DOHH2 (cell line): ENCODE measurements at regions not wholly inside any gene's neighbourhood (a gene's known extent, or its start where the extent isn't known, plus 50 kb on each side); places are given as distances from the start of the nearest gene placed in this dataset.

Experiments
- H3F3A ChIP-seq: fragments of 200-600 bp; sonication (generic), shearing (Covaris generic); 2 replicates; pipeline ENCODE4 v1.6.0; 2016; ENCODE audit warnings: antibody characterized with exemption, mild to moderate bottlenecking; ENCODE audit not compliant: control insufficient read depth, insufficient read depth
- H3K27ac ChIP-seq: fragments of 200-600 bp; sonication (generic); 2 replicates; pipeline ENCODE4 v1.5.1; 2014; ENCODE audit warnings: low read depth, mild to moderate bottlenecking, low read length, moderate library complexity
- H3K27me3 ChIP-seq: fragments of 200-600 bp; sonication (generic); 2 replicates; pipeline ENCODE4 v1.6.1; 2014; ENCODE audit warnings: mild to moderate bottlenecking, low read length, mixed read lengths; ENCODE audit not compliant: control insufficient read depth
- H3K36me3 ChIP-seq: fragments of 200-600 bp; sonication (generic); 2 replicates; pipeline ENCODE4 v1.6.1; 2014; ENCODE audit warnings: mild to moderate bottlenecking, low read length, moderate library complexity, mixed read lengths; ENCODE audit not compliant: control insufficient read depth
- H3K4me1 ChIP-seq: fragments of 200-600 bp; sonication (generic); 2 replicates; pipeline ENCODE4 v1.6.1; 2014; ENCODE audit warnings: mild to moderate bottlenecking, low read length, mixed read lengths; ENCODE audit not compliant: control insufficient read depth
- H3K4me2 ChIP-seq: fragments of 200-600 bp; sonication (generic); 2 replicates; pipeline ENCODE4 v1.6.0; 2014; ENCODE audit warnings: mild to moderate bottlenecking, low read length, moderate library complexity
- H3K4me3 ChIP-seq: fragments of 200-600 bp; sonication (generic); 2 replicates; pipeline ENCODE4 v1.5.1; 2014; ENCODE audit warnings: mild to moderate bottlenecking, low read length, mixed read lengths
- H3K79me2 ChIP-seq: fragments of 200-600 bp; sonication (generic); 2 replicates; pipeline ENCODE4 v1.6.1; 2014; ENCODE audit warnings: mild to moderate bottlenecking, low read length, mixed read lengths; ENCODE audit not compliant: control insufficient read depth
- H3K9me2 ChIP-seq: fragments of 200-600 bp; sonication (generic); replicated peaks from 2 replicates; pipeline ENCODE4 v1.6.1; 2014; ENCODE audit warnings: mild to moderate bottlenecking, low read length, mixed read lengths; ENCODE audit not compliant: control insufficient read depth
- H3K9me3 ChIP-seq: fragments of 200-600 bp; sonication (generic); 2 replicates; pipeline ENCODE4 v1.6.1; 2014; ENCODE audit warnings: antibody characterized with exemption, low read length, mixed read lengths; ENCODE audit not compliant: control insufficient read depth, insufficient read depth
- H4K20me1 ChIP-seq: fragments of 200-600 bp; sonication (generic); 2 replicates; pipeline ENCODE4 v1.6.0; 2014; ENCODE audit warnings: low read depth, mild to moderate bottlenecking, antibody characterized with exemption, low read length, moderate library complexity; ENCODE audit not compliant: control insufficient read depth, insufficient read depth
- CTCF ChIP-seq: fragments of 200-600 bp; sonication (generic); IDR thresholded peaks from one replicate; pipeline ENCODE4 v1.5.1; 2014; ENCODE audit warnings: antibody characterized with exemption, mild to moderate bottlenecking, low read depth, low read length; ENCODE audit not compliant: poor library complexity, severe bottlenecking
- EZH2phosphoT487 ChIP-seq: fragments of 200-600 bp; sonication (generic); IDR thresholded peaks from 2 replicates; pipeline ENCODE4 v1.6.1; 2017; ENCODE audit warnings: borderline replicate concordance, mild to moderate bottlenecking, antibody characterized with exemption, low read length, moderate library complexity, mixed read lengths

- Histone ChIP-seq H3K79me2 (no peaks in the 10 kb centered on the region), H3F3A (no peaks in the 10 kb centered on the region), H3K36me3 (no peaks in the 10 kb centered on the region), H3K4me3 (no peak overlapping the region), H3K4me1 (no peaks in the 10 kb centered on the region), H3K9me2 (no peaks in the 10 kb centered on the region), H3K27me3 (no peaks in the 10 kb centered on the region), H3K4me2 (no peak overlapping the region), H4K20me1 (no peaks in the 10 kb centered on the region), H3K9me3 (peaks cover 4% of the 10 kb centered on the region; the same call in 1 of the 2 replicates), H3K27ac (no peak overlapping the region)
- no peak for TF ChIP-seq CTCF
- no peak for TF ChIP-seq EZH2phosphoT487
Observed at GRCh38 chr2:103945083-103945482, 908.8 kb upstream of the POU3F3 start.

- TF ChIP-seq EZH2phosphoT487 (no peak), CTCF (peak; percentile 75)
- Histone ChIP-seq H3F3A (no peaks in the 10 kb centered on the region), H3K27me3 (no peaks in the 10 kb centered on the region), H3K9me2 (no peaks in the 10 kb centered on the region), H3K9me3 (no peaks in the 10 kb centered on the region), H3K36me3 (no peaks in the 10 kb centered on the region), H3K4me2 (no peak overlapping the region), H3K79me2 (no peaks in the 10 kb centered on the region), H3K27ac (no peak overlapping the region), H4K20me1 (no peaks in the 10 kb centered on the region), H3K4me3 (no peak overlapping the region), H3K4me1 (no peaks in the 10 kb centered on the region)
Observed at GRCh38 chr2:103959174-103960128, 894.5 kb upstream of the POU3F3 start.

DNA sequence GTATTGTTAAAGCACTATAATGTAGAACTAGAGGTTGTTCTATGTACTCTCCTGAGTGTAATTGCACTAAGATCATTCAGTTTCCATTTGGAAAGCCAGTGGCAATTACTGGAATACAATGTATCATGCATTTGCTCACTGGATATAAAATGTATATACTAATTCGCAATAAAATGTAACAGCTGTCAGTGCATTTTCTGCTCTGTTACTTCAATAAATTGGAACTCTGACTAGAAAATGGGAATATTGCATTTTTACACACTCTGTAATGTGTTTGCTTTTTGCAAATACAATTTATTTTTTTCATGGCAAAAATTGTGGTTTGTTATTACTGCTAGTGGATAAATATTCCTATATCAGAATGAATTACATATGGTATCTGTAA, 893.8 kb upstream of the POU3F3 start:
- Histone ChIP-seq H3K27me3 (no peaks in the 10 kb centered on the region), H3K4me1 (no peaks in the 10 kb centered on the region), H3K9me2 (no peaks in the 10 kb centered on the region), H3K36me3 (no peaks in the 10 kb centered on the region), H3F3A (no peaks in the 10 kb centered on the region), H3K79me2 (no peaks in the 10 kb centered on the region), H3K4me3 (no peak overlapping the region), H3K9me3 (no peaks in the 10 kb centered on the region), H3K4me2 (no peak overlapping the region), H3K27ac (no peak overlapping the region), H4K20me1 (no peaks in the 10 kb centered on the region)
- TF ChIP-seq CTCF = no peak
- no peak for TF ChIP-seq EZH2phosphoT487
